Adipocyte (in vitro differentiated cells): ENCODE measurements at regions not wholly inside any gene's neighbourhood (a gene's known extent, or its start where the extent isn't known, plus 50 kb on each side); places are given as distances from the start of the nearest gene placed in this dataset.

Experiments
- DNase-seq: peaks from one replicate; pipeline ENCODE4 v3.0.0-alpha.2; 2015; ENCODE audit warnings: low read depth
- H3K27me3 ChIP-seq: replicated peaks from 2 replicates; pipeline ENCODE4 v1.7.0; 2013; ENCODE audit warnings: mild to moderate bottlenecking, low read length, moderate library complexity; ENCODE audit not compliant: control insufficient read depth, insufficient read depth
- H3K36me3 ChIP-seq: 2 replicates; pipeline ENCODE4 v1.7.0; 2013; ENCODE audit warnings: low read length, mild to moderate bottlenecking, moderate library complexity; ENCODE audit not compliant: control insufficient read depth, insufficient read depth, severe bottlenecking
- H3K4me1 ChIP-seq: 2 replicates; pipeline ENCODE4 v1.7.0; 2013; ENCODE audit warnings: mild to moderate bottlenecking, low read length, moderate library complexity; ENCODE audit not compliant: control insufficient read depth, insufficient read depth
- H3K4me3 ChIP-seq: 2 replicates; pipeline ENCODE4 v1.7.0; 2013; ENCODE audit warnings: mild to moderate bottlenecking, low read length, moderate library complexity
- H3K9ac ChIP-seq: 2 replicates; pipeline ENCODE4 v1.7.0; 2013; ENCODE audit warnings: mild to moderate bottlenecking, low read length, moderate library complexity
- H3K9me3 ChIP-seq: 2 replicates; pipeline ENCODE4 v1.7.0; 2013; ENCODE audit warnings: mild to moderate bottlenecking, low read length, moderate library complexity; ENCODE audit not compliant: control insufficient read depth

GRCh38 chr21:38976900-38977299, 171.2 kb downstream of the ETS2 start:
- no peak for DNase-seq
- no peaks in the 10 kb centered on the region for H3K9me3 ChIP-seq
- no peaks in the 10 kb centered on the region for H3K36me3 ChIP-seq
- peaks cover 9% of the 10 kb centered on the region for H3K4me1 ChIP-seq
- peaks cover 26% of the 10 kb centered on the region for H3K27me3 ChIP-seq
- no peak overlapping the region for H3K4me3 ChIP-seq
- no peak overlapping the region for H3K9ac ChIP-seq

GRCh38 chr21:38973552-38973951, 167.8 kb downstream of the ETS2 start:
- Histone ChIP-seq H3K27me3 (peaks cover 17% of the 10 kb centered on the region), H3K9me3 (no peaks in the 10 kb centered on the region), H3K4me3 (no peak overlapping the region), H3K36me3 (no peaks in the 10 kb centered on the region), H3K4me1 (no peaks in the 10 kb centered on the region), H3K9ac (no peak overlapping the region)
- no peak for DNase-seq

GRCh38 chr21:38972078-38972477, 166.3 kb downstream of the ETS2 start:
- H3K4me1 ChIP-seq, result no peaks in the 10 kb centered on the region
- no peak overlapping the region for H3K9ac ChIP-seq
- no peaks in the 10 kb centered on the region for H3K9me3 ChIP-seq
- DNase-seq, result no peak
- H3K27me3 ChIP-seq, result peaks cover 10% of the 10 kb centered on the region
- no peak overlapping the region for H3K4me3 ChIP-seq
- no peaks in the 10 kb centered on the region for H3K36me3 ChIP-seq

- Histone ChIP-seq H3K36me3 (no peaks in the 10 kb centered on the region), H3K27me3 (peaks cover 13% of the 10 kb centered on the region), H3K9me3 (no peaks in the 10 kb centered on the region), H3K4me3 (no peak overlapping the region), H3K9ac (no peak overlapping the region), H3K4me1 (no peaks in the 10 kb centered on the region)
- no peak for DNase-seq
Measured at GRCh38 chr21:38970765-38971164, 165.0 kb downstream of the ETS2 start.

GRCh38 chr21:38968887-38969543, 163.3 kb downstream of the ETS2 start:
- Histone ChIP-seq H3K4me1 (no peaks in the 10 kb centered on the region), H3K4me3 (no peak overlapping the region), H3K36me3 (no peaks in the 10 kb centered on the region), H3K9me3 (no peaks in the 10 kb centered on the region), H3K9ac (no peak overlapping the region), H3K27me3 (peaks cover 15% of the 10 kb centered on the region)
- no peak for DNase-seq

- Histone ChIP-seq H3K9me3 (peaks cover 8% of the 10 kb centered on the region), H3K4me1 (no peaks in the 10 kb centered on the region), H3K27me3 (peaks cover 15% of the 10 kb centered on the region), H3K36me3 (no peaks in the 10 kb centered on the region), H3K9ac (no peak overlapping the region), H3K4me3 (no peak overlapping the region)
- DNase-seq, result no peak
Measured at GRCh38 chr21:38965910-38966504, 160.3 kb downstream of the ETS2 start.

- H3K27me3 ChIP-seq, result peaks cover 12% of the 10 kb centered on the region
- no peak overlapping the region for H3K4me3 ChIP-seq
- H3K36me3 ChIP-seq, result no peaks in the 10 kb centered on the region
- no peaks in the 10 kb centered on the region for H3K4me1 ChIP-seq
- no peak overlapping the region for H3K9ac ChIP-seq
- H3K9me3 ChIP-seq, result peaks cover 8% of the 10 kb centered on the region
- DNase-seq, result no peak
Measured at GRCh38 chr21:38965241-38965640, 159.5 kb downstream of the ETS2 start.

- Histone ChIP-seq H3K36me3 (no peaks in the 10 kb centered on the region), H3K27me3 (peaks cover 6% of the 10 kb centered on the region), H3K4me3 (no peak overlapping the region), H3K9me3 (peaks cover 8% of the 10 kb centered on the region), H3K9ac (no peak overlapping the region), H3K4me1 (peaks cover 15% of the 10 kb centered on the region)
- no peak for DNase-seq
Measured at GRCh38 chr21:38963006-38963405, 157.3 kb downstream of the ETS2 start.

GRCh38 chr21:38960251-38960650, 154.5 kb downstream of the ETS2 start:
- peaks cover 15% of the 10 kb centered on the region for H3K4me1 ChIP-seq
- no peak overlapping the region for H3K4me3 ChIP-seq
- no peak overlapping the region for H3K9ac ChIP-seq
- no peaks in the 10 kb centered on the region for H3K36me3 ChIP-seq
- H3K27me3 ChIP-seq, result peaks cover 8% of the 10 kb centered on the region
- peaks cover 8% of the 10 kb centered on the region for H3K9me3 ChIP-seq
- no peak for DNase-seq

GRCh38 chr21:38959692-38960061, 153.9 kb downstream of the ETS2 start:
- no peak for DNase-seq
- H3K4me1 ChIP-seq, result peaks cover 15% of the 10 kb centered on the region

GRCh38 chr21:38958940-38959691, 153.4 kb downstream of the ETS2 start:
- peak; percentile 74 for DNase-seq
- Histone ChIP-seq H3K36me3 (no peaks in the 10 kb centered on the region), H3K4me1 (peaks cover 15% of the 10 kb centered on the region)

More at GRCh38 chr21:38959692-38960061, 153.9 kb downstream of the ETS2 start:
- no peak overlapping the region for H3K9ac ChIP-seq
- peaks cover 14% of the 10 kb centered on the region for H3K27me3 ChIP-seq
- H3K9me3 ChIP-seq, result peaks cover 8% of the 10 kb centered on the region
- no peak overlapping the region for H3K4me3 ChIP-seq
- H3K36me3 ChIP-seq, result no peaks in the 10 kb centered on the region

More at GRCh38 chr21:38958940-38959691, 153.4 kb downstream of the ETS2 start:
- Histone ChIP-seq H3K9me3 (peaks cover 8% of the 10 kb centered on the region), H3K27me3 (peaks cover 12% of the 10 kb centered on the region), H3K9ac (no peak overlapping the region), H3K4me3 (no peak overlapping the region)
